ENCODE measurements at regions not wholly inside any gene's neighbourhood (a gene's known extent, or its start where the extent isn't known, plus 50 kb on each side); places are given as distances from the start of the nearest gene placed in this dataset.

DNA sequence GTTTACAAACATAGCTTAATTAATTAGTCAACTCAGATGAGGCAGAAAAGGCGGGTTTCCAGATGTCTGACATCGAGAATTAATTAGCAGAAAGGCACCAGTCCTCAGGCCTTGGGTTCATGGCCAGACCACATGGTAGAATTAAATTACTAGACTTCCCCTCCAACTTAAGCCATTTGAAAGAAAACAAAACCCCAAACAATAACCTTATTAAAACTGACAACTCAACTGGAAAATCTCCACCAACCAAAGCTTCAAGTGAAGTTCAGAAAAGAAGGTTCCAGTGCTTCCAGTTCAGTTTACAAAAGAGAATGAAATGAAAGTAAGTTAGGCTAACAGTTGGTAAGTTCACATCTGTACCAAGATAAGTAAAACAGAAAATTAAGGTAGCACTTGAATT is 349.5 kb downstream of the GRIN2B start:
- Mint-ChIP-seq H3K4me3 (no peak overlapping the region), H3K9me3 (no peaks in the 10 kb centered on the region), H3K27ac (no peak overlapping the region), H3K27me3 (peaks cover 5% of the 10 kb centered on the region), H3K4me1 (ENCODE audit: low read depth) (no peaks in the 10 kb centered on the region), H3K36me3 (ENCODE audit: low read depth) (no peaks in the 10 kb centered on the region)

- H3K27ac Mint-ChIP-seq = no peak overlapping the region
- peaks cover 7% of the 10 kb centered on the region for H3K27me3 Mint-ChIP-seq
- no peaks in the 10 kb centered on the region for H3K4me1 Mint-ChIP-seq (ENCODE audit: low read depth)
- no peak overlapping the region for H3K4me3 Mint-ChIP-seq
- no peaks in the 10 kb centered on the region for H3K36me3 Mint-ChIP-seq (ENCODE audit: low read depth)
- H3K9me3 Mint-ChIP-seq = no peaks in the 10 kb centered on the region
These were observed 351.0 kb downstream of the GRIN2B start for GRCh38 chr12:13630354-13630753.

DNA sequence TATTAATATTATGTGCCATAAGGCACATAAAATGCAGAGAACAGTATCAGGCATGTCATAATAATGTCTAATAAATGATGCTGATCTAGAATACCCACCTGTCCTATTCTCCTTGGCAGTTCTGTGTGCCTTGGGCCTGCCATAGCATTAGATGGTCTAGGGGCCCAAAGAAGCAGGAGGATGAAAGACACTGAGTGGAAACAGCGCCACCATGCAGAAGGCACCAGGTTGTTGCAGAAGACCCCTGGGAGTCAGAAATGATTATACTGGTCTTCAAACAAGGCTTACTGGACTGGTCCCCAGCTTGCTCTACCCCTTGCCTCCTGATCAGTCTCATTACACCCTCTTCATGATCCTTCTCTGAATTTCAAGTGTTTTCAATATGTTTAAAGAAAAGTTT is 353.3 kb downstream of the GRIN2B start:
- no peaks in the 10 kb centered on the region for H3K36me3 Mint-ChIP-seq (ENCODE audit: low read depth)
- no peak overlapping the region for H3K27ac Mint-ChIP-seq

DNA sequence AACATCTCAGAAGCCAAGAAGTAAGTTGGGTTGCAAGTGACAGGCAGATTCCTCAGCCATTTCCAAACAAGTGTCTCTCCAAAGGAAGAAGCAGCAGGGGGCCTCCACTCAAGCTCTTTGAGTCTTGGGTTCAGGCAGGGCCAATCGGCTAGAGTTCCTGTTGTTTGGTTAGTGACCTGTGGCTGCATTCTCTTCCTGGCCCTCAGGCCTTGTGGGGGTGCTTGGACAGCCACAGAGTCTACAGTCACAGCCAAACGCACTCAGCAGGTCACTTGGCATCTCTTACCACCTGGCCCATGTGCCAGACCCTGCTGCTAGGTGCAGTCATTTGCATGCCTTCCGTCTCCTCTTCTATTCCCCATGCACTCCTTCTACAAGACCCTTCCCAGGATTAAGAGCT is 353.9 kb downstream of the GRIN2B start:
- Mint-ChIP-seq H3K4me3 (no peak overlapping the region), H3K27ac (no peak overlapping the region), H3K4me1 (ENCODE audit: low read depth) (no peaks in the 10 kb centered on the region), H3K27me3 (peaks cover 8% of the 10 kb centered on the region), H3K9me3 (no peaks in the 10 kb centered on the region), H3K36me3 (ENCODE audit: low read depth) (no peaks in the 10 kb centered on the region)

More for the DNA sequence above, 353.3 kb downstream of the GRIN2B start:
- Mint-ChIP-seq H3K4me3 (no peak overlapping the region), H3K4me1 (ENCODE audit: low read depth) (no peaks in the 10 kb centered on the region), H3K9me3 (no peaks in the 10 kb centered on the region), H3K27me3 (peaks cover 8% of the 10 kb centered on the region)

DNA sequence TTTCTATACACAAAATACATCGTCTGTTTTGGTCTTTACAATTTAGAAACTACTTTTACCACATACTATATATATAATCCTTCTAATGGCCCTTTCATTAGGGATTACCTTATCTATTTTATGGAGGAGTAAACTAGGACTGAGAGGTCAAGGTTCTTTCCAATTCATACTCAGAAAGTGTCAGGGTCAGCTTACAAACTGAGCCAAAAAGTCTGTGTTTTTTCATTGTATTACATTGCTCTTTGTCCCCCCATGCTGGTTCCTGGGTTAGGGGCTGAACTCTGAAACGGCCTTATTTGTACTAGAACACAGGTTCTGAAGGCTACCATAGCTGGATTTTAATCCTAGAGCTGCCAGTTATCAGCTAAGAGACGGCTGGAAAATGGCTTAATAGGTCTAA is 368.1 kb downstream of the GRIN2B start:
- H3K27me3 Mint-ChIP-seq = no peaks in the 10 kb centered on the region
- no peak overlapping the region for H3K27ac Mint-ChIP-seq

DNA sequence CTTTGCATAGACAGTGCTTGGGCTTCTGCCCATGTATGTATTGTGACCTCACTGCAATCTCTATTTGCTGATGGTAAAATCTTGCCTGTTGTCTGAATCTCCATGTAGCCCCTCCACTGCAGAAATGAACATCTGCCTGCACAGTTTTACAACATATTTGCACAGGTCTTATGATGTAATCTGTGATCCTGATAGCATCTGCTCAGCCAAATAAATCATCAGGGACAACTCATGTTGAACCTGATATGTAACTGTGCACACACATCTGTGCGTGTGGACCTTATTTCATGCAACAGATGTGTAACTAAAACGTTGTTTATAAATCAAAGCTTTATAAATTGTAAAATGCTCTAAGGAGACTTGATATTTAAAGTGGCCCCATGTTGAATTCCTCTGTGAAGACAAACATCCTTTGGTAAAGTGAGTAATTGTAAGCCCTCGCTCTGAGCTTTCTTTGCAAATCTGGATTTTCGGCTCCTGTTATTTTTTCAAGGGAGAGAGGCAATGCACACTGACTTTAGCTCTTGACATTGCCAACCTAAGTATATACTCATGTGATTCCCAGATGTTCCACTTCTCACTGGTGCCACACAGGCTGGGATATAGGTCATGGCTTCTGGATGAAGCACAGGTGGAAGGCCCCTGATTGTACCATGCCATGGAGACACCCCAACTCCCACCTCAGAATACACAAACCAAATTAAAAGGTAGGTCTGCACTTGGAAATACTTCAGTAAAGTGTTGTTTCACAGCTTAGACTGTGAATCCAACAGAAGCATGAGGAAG is 371.3 kb downstream of the GRIN2B start:
- H3K4me1 Mint-ChIP-seq (ENCODE audit: low read depth) = no peaks in the 10 kb centered on the region
- no peaks in the 10 kb centered on the region for H3K27me3 Mint-ChIP-seq
- H3K9me3 Mint-ChIP-seq = no peaks in the 10 kb centered on the region
- no peak overlapping the region for H3K4me3 Mint-ChIP-seq
- no peak overlapping the region for H3K27ac Mint-ChIP-seq
- no peaks in the 10 kb centered on the region for H3K36me3 Mint-ChIP-seq (ENCODE audit: low read depth)

More for the DNA sequence above, 368.1 kb downstream of the GRIN2B start:
- no peak overlapping the region for H3K4me3 Mint-ChIP-seq
- H3K36me3 Mint-ChIP-seq (ENCODE audit: low read depth) = no peaks in the 10 kb centered on the region
- H3K4me1 Mint-ChIP-seq (ENCODE audit: low read depth) = no peaks in the 10 kb centered on the region
- no peaks in the 10 kb centered on the region for H3K9me3 Mint-ChIP-seq

- H3K27ac Mint-ChIP-seq = no peak overlapping the region
- H3K9me3 Mint-ChIP-seq = no peaks in the 10 kb centered on the region
- H3K4me1 Mint-ChIP-seq (ENCODE audit: low read depth) = no peaks in the 10 kb centered on the region
- H3K4me3 Mint-ChIP-seq = no peak overlapping the region
- H3K36me3 Mint-ChIP-seq (ENCODE audit: low read depth) = no peaks in the 10 kb centered on the region
- H3K27me3 Mint-ChIP-seq = peaks cover 3% of the 10 kb centered on the region
These were observed 375.1 kb downstream of the GRIN2B start for GRCh38 chr12:13606290-13606689.

DNA sequence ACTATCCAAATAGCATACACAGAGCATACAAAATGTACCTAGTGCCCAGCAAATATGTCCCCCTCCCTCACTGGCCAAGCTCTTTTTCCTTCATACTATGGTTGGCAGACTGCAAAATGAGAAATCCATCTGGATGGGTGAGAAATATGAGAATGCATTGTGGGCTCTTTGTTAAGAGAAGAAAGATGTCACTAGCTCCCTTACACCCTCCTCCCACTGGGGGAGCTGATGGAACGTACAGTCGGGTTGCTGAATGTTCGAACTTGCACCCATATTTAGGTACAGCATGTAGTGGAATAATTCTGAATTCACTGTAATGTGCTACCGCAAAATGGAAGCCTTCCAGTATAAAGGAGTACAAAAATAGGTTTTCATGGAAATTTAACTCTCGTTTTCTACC is 377.4 kb downstream of the GRIN2B start:
- Mint-ChIP-seq H3K27me3 (peaks cover 3% of the 10 kb centered on the region), H3K27ac (no peak overlapping the region), H3K4me1 (ENCODE audit: low read depth) (no peaks in the 10 kb centered on the region)

GRCh38 chr12:13602172-13602571 is 379.2 kb downstream of the GRIN2B start:
- H3K4me1 Mint-ChIP-seq (ENCODE audit: low read depth) = no peaks in the 10 kb centered on the region
- no peak overlapping the region for H3K27ac Mint-ChIP-seq
- no peaks in the 10 kb centered on the region for H3K36me3 Mint-ChIP-seq (ENCODE audit: low read depth)
- H3K4me3 Mint-ChIP-seq = no peak overlapping the region
- H3K9me3 Mint-ChIP-seq = no peaks in the 10 kb centered on the region
- peaks cover 3% of the 10 kb centered on the region for H3K27me3 Mint-ChIP-seq

More for the DNA sequence above, 377.4 kb downstream of the GRIN2B start:
- no peaks in the 10 kb centered on the region for H3K9me3 Mint-ChIP-seq
- no peak overlapping the region for H3K4me3 Mint-ChIP-seq
- no peaks in the 10 kb centered on the region for H3K36me3 Mint-ChIP-seq (ENCODE audit: low read depth)

DNA sequence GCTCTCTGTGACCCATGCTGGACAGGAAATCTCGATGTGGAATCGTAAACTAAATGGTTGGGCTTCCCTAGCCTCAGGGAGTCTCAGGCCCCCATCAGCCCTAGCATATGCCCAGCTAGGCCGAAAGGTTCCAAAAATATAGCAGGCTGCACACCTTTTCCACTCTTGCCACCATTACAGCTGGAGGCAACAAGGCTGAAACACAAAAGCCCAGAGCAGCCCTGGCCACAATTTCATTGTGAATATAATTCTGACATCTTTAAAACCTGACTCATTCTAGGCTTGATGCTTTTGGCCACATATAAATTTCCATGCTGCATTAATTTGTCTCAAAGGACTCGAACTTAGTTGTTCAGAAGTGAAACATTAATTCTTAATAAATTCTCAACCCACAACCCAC is 382.2 kb downstream of the GRIN2B start:
- Mint-ChIP-seq H3K27ac (no peak overlapping the region), H3K9me3 (no peaks in the 10 kb centered on the region), H3K36me3 (ENCODE audit: low read depth) (no peaks in the 10 kb centered on the region), H3K27me3 (peaks cover 3% of the 10 kb centered on the region), H3K4me3 (no peak overlapping the region), H3K4me1 (ENCODE audit: low read depth) (no peaks in the 10 kb centered on the region)

- Mint-ChIP-seq H3K27ac (no peak overlapping the region), H3K27me3 (no peaks in the 10 kb centered on the region), H3K9me3 (no peaks in the 10 kb centered on the region), H3K36me3 (ENCODE audit: low read depth) (no peaks in the 10 kb centered on the region), H3K4me1 (ENCODE audit: low read depth) (no peaks in the 10 kb centered on the region), H3K4me3 (no peak overlapping the region)
These were observed 383.6 kb downstream of the GRIN2B start for GRCh38 chr12:13597837-13598236.

- H3K4me1 Mint-ChIP-seq (ENCODE audit: low read depth) = no peaks in the 10 kb centered on the region
- no peaks in the 10 kb centered on the region for H3K36me3 Mint-ChIP-seq (ENCODE audit: low read depth)
- no peak overlapping the region for H3K4me3 Mint-ChIP-seq
- H3K27me3 Mint-ChIP-seq = no peaks in the 10 kb centered on the region
- no peak overlapping the region for H3K27ac Mint-ChIP-seq
- H3K9me3 Mint-ChIP-seq = no peaks in the 10 kb centered on the region
These were observed 384.2 kb downstream of the GRIN2B start for GRCh38 chr12:13597166-13597565.

- Mint-ChIP-seq H3K27ac (no peak overlapping the region), H3K4me1 (ENCODE audit: low read depth) (no peaks in the 10 kb centered on the region), H3K36me3 (ENCODE audit: low read depth) (no peaks in the 10 kb centered on the region), H3K9me3 (no peaks in the 10 kb centered on the region), H3K27me3 (no peaks in the 10 kb centered on the region), H3K4me3 (no peak overlapping the region)
These were observed 384.7 kb downstream of the GRIN2B start for GRCh38 chr12:13596714-13597113.

DNA sequence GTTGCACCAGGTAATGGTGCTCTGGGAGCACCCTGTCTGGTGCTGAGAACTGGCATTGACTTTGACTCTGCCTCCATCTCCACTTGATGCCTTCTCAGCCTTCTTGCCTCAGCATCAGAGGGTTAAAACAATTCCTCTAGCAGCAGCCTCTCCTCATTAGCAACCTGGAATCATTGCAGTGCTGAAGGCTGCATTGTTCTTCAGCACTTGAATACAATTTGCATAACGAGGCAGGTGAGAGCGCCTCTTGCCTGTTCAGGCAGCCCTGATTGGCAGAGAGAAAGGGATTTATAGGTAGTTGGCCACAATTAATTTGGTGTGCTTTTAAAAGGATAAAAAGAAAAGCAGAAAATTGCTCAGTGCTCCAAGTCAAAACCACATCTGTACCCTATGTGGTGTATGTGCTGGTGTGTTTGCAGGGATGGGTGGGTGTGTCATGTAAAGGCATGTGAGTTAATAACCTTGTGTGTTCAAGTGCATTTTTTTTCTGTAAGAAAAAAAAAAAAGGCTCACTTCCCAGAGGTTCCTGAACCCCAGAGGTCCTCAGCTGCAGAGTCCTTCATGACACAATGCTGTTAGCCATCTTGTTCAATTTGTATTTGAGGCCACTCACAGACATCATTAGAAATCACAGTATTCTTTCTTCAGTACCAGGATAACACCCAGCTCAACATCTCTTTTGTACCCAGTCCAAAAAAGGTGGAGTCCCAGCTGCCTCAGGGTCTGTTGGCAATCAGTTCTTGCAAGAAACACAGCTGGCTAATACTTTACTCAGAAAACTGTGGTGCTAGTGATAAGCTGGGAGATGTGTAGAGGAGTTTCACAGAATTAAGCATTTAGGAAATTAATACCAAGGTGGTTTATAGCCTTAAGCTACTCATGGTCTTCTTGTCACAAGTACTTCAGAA is 385.6 kb downstream of the GRIN2B start:
- no peaks in the 10 kb centered on the region for H3K36me3 Mint-ChIP-seq (ENCODE audit: low read depth)
- H3K27me3 Mint-ChIP-seq = no peaks in the 10 kb centered on the region
- no peaks in the 10 kb centered on the region for H3K9me3 Mint-ChIP-seq
- H3K4me1 Mint-ChIP-seq (ENCODE audit: low read depth) = no peaks in the 10 kb centered on the region
- H3K4me3 Mint-ChIP-seq = no peak overlapping the region
- H3K27ac Mint-ChIP-seq = no peak overlapping the region

DNA sequence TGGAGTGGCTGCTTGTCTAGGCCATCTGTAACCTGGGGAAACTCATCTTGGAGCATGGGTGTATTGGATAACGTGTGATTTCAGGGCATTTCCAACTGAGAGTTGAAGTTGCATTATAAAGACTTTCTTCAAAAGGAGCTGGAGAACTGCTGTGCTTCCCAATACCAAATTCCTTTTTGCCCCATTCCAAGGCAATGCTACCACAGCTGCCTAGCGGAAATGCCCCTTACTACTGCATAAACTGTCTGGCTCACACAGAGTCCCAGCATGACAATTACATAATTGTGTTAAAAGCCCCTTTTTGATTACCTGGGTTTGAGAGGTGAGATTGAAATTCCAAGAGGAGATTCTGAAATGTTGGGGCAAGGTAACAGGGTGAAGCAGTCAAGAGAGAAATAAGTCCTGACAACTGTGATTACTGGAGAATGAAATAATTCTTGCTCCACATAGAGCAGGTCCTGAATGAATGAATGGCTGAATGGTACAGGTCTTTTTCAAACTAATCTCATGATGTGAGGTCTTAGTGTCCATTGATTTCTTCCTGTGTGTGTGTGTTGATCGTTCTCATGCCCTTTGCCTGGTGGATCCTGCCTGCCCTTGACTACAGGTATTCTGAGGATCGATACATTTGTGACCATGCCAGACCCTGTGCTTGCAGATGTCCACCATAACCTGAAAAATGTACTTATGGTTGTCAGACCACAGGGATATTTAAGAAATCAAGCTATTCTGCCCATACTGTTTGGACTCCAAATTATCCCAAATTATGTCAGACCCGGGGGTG is 386.5 kb downstream of the GRIN2B start:
- no peaks in the 10 kb centered on the region for H3K27me3 Mint-ChIP-seq
- no peaks in the 10 kb centered on the region for H3K9me3 Mint-ChIP-seq
- no peaks in the 10 kb centered on the region for H3K4me1 Mint-ChIP-seq (ENCODE audit: low read depth)
- no peak overlapping the region for H3K27ac Mint-ChIP-seq
- H3K36me3 Mint-ChIP-seq (ENCODE audit: low read depth) = no peaks in the 10 kb centered on the region
- no peak overlapping the region for H3K4me3 Mint-ChIP-seq
